LoVo (cell line): ENCODE measurements at regions not wholly inside any gene's neighbourhood (a gene's known extent, or its start where the extent isn't known, plus 50 kb on each side); places are given as distances from the start of the nearest gene placed in this dataset.
"Not testable (repeated sequence)": the region's sequence is repeated elsewhere in the genome, so short reads cannot be mapped to it uniquely, and the experiment has no call there.

Experiments
- DNase-seq: peaks from one replicate; pipeline ENCODE4 v3.0.0-alpha.2; 2016; ENCODE audit warnings: low spot score

DNA sequence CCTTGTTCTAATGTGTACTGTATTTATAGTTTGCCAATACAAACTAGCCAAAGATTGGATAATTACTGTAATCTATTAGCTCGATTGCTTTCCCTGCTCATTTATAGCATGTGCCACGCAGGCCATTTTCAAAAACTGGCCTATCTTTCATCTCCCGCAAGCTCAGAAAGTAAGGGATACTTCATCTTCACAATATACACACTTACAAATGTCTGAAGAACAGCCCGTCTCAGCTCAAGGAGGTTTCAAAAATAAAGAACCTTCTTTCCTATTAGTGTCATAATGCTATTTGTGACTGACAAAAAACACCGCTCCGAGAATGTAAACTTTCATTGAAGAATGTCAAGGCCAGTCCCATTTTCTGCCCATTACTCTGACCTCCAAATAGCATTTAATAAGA, 306.4 kb upstream of the ZNF507 start:
- no peak for DNase-seq

DNA sequence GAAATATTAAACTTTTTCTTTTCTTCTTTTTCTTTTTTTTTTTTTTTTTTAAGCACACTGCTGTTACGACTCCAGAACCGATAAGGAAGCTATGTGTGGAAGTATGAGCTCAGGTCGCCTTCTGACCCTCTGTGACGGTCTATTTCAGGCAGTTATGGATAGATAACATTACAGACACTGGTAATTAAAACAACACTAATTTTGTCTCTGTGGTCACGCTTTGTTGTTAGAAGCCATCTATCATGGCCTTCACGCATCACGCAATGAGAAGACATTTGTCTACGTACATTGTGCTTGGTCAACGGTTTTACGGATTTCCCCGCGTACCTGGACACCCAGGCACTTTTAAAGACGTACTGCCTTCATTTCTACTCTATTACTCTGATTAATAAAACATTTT, 306.0 kb upstream of the ZNF507 start:
- DNase-seq, result no peak

DNA sequence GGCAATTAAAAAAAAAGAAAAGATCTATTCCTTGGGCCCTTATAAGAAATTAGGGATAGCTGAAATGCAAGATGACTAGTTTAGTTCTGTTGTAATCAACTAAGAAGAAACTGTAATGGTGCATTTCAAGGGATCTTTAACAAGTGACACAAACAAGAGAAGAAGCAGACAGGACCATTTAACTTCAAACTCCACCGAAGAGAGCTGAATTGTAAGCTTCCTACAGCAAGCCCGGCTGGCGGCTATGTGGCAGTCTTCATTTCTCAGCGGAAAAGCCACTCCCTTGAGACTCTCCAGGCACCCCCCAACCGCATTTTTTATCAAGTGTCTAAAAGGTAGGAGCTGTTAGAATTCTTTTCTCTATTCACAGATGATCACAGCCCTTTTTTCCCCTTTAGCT, 305.2 kb upstream of the ZNF507 start:
- no peak for DNase-seq

DNA sequence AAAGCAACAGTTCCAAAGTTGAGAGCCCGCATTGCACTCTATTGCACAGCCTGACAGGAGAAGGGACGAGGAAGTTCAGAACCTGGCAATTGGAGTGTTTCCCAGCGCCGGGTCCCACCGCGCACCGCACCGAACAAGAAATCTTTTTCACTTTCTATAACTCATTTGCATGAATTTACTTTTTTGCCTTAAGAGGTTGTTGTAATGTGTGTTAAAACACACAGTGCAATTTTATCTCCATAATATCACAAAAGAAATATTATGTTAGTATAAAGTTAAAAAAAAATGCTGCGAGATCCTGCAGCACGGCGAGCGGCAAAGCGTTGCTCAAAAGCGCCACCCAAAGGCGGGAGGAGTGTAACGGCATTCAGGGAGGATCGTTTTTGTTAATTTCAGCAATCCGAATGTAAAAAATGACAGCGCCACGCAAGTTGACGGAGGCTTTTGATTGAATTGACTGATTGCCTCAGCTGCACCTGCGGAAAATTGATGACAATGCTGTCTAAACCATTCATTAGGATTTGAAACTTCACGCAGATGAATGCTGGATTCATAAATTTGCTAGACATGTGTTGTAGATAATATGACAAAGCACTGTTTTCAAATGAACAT, 303.6 kb upstream of the ZNF507 start:
- DNase-seq, result no peak

DNA sequence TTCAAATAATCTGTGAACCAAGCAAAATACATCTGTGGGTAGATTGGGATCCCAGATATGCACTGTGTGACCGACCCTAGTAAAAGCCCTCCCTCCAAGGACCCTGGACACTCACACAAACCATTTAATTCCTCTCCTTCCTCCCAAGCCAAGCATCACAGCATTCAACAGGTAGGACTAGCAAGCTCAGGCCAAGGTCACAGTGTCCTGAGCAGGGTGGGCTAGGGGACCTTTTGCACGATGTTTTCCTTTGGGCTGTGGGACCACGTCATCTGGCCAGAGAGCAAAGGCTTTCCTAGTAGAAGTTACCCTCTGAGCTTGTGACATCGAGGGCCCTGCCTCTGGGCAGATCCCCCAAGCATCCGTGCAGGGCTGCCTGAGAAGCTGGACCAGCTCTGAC, 297.6 kb upstream of the ZNF507 start:
- no peak for DNase-seq

DNA sequence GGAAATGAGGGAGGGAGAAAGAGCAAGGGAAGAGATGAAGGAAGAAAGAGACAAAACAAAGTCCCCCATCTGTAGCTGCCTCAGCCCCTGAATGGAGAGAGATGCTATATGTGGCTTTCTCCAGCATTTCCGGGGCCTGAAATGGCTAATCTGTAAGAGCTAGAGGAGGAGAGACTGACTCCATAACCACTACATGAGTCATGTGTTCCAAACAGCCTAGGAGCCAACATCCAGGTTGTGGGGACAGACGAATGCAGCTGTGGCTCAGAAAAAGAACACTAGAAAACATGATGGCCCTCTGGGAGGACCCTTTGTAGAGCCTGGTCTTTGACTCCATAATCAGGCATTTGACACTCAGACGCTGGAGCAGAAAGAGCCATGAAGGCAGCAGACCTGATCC, 292.0 kb upstream of the ZNF507 start:
- no peak for DNase-seq

DNA sequence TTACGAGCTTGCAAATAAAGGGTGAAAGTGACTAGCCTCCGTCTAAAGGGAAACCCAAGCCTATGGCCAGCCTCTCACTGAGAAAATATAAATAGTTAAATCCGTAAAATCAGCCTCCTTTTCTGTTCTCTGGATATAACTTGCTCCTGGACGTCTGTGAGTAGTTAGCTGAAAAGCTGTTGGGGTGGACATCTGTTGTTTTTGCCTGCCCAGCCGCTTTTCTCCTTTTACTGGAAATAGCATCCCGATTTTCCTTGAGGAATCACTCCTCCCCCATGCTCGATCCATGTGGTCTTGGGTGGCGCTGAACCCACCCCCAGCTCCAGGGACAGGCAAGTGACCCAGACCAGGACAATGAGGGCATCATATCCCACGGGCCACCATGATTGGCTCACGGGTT, 291.5 kb upstream of the ZNF507 start:
- no peak for DNase-seq

DNA sequence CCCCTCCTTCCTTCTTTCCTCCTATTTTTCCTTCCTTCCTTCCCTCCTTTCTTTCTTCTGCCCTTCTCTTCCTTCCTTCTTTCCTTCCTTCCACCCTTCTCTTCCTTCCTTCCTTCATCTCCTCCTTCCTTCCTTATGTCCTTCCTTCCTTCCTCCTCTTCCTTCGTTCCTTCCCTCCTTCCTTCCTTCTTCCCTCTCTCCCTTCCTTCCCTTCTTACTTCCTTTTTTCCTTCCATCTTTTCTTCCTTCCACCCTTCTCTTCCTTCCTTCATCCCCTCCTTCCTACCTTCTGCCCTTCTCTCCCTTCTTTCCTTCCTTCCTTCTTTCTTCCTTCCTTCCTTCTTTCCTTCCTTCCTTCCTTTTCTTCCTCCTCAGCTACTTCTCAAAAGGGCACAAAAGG, 287.3 kb upstream of the ZNF507 start:
- DNase-seq, result no peak

DNA sequence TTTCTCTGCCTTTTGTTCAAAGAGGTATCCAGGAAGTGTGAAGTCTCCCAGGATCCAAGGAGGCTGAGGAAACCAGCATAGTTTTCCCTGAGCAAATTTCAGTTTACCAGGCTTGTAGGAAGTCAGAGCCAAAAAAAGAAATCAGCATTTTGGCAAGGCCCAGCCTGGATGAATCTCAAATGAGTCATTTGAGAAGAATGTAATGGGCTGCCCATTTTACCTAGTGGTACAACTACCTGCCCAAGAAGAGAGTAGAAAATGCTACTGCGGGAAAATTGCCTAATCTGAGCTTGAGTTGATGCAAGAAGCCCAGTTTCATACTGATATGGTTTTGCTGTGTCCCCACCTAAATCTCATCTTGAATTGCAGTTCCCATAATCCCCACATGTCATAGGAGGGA, 284.1 kb upstream of the ZNF507 start:
- no peak for DNase-seq

DNA sequence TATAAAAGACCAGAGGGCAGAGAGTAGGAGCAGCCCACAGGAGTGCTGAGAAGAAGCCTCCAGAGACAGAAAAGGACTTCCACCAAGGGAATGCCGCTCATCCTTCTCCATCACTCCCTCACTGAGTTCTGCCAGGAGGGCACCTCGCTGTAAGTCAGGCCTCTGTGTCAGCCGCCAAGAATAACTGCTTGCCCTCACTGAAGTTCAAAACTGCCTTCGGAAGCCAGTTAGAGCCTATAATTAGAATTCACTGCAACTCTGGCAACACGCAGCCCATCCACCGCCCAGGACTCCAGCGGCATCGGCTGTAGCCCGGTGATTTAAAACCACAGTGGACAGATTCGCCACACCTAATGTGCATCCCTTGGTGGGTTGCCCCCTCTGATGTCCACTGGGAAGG, 281.8 kb upstream of the ZNF507 start:
- no peak for DNase-seq

DNA sequence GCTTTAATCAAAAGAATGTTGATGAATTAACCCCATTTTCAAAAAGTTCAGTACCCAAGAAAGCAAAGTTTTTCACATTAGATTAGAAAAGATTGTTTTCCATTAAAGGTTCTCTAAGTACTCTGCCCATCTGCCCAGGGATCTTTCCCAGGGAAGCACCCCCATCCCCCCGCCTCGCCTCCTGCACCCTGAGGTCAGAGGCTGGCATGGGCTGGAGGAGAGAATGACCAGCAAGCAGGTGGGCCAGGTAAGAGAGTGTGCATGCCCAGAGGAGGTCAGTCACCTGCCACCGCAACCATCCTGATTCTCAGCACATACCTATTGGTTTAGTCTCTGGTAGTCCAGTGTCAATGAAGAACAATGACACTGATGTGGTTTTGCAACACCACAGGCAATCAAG, 279.4 kb upstream of the ZNF507 start:
- DNase-seq, result no peak

DNA sequence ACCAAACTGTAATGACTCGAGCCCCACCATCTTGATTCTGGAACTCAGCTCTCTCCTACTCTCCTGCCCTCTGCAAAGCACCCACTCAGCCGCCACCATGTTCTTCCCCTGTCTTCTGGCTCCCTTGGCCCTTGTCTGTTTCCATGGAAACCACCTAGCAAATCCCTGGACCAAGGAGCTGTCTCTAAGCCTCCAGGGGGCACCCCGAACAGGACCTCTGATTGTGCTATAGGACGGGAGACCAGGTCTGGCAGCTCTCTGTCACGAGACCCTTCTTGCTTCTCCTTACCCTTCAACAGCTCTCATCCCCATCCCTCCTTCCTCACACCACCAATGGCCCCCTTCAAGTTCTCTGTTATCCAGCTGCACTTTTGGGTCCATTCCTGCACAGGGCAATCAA, 277.7 kb upstream of the ZNF507 start:
- DNase-seq, result no peak

DNA sequence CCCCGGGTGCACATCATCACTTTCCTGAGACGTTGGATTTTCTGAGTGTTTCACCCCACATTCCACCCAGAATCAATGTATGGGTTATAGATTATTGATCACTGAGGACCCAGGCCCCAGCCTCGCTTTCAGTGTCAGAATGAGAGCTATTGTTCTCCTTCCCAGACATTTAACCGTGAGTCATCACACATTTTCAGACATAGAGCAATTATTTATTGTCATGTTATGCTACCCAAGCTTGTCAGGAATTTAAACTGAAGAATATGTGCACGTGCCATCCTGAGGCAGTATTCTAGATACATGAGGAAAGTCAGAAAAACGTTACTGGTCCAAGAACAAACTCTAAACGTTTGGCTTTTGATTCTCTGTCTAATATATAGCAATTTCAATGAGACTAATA, 276.6 kb upstream of the ZNF507 start:
- no peak for DNase-seq

DNA sequence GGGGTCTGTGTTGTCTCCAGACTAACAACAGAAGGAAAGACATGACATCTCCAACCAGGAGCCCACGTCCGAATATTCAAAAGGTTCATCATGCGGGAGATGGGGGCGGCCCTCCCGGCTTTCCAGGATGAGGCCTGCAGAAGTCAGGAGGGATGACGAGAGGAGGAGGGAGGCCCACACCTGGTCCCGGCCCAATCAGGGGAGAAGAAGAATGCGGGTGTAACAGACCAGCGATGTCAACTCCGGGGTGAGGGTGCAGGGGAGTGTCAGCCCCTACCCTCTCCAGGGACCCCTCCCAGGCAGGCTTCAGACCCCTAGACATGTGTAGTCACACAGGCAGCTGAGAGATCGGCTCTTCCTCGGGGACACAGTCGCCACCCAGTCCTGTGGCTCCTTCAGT, 275.3 kb upstream of the ZNF507 start:
- DNase-seq, result no peak

DNA sequence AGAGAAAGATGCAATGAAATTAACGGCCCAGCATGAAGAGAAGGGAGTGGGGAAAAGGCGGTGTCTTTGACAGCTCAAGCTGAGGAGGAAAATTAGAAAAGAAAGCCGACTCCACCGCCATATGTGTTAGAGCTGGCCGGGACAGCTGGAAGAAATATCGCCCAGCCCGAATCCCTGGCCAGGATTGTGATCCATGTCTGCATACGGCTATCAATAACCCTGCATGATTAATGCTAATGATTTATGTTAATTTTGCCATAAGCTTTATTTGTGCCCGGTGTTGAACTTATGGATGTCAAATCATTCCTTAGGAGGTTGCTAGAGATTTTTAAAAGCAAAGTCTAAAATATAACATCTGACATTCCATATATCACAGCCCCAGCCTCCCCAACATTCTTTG, 263.4 kb upstream of the ZNF507 start:
- DNase-seq, result no peak

DNA sequence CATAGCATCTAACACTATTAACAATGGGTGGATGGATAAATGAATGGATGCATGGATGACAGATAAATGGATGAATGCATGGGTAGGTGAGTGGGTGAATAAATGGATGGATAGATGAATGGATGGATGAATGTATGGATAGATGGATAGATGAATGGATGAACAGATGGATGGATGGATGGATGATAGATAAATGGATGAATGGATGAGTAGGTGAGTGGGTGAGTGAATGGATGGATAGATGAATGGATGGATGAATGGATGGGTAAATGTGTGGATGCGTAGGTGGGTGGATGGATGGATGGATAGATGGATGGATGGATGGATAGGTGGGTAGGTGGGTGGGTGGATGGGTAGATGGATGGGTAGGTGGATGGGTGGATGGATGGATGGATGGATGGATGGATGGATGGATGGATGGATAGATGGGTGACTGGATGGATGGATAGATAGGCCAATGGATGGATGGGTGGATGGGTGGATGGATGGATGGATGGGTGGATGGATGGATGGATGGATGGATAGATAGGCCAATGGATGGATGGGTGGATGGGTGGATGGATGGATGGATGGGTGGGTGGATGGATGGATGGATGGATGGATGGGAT, 260.6 kb upstream of the ZNF507 start:
- DNase-seq, result not testable (repeated sequence)

DNA sequence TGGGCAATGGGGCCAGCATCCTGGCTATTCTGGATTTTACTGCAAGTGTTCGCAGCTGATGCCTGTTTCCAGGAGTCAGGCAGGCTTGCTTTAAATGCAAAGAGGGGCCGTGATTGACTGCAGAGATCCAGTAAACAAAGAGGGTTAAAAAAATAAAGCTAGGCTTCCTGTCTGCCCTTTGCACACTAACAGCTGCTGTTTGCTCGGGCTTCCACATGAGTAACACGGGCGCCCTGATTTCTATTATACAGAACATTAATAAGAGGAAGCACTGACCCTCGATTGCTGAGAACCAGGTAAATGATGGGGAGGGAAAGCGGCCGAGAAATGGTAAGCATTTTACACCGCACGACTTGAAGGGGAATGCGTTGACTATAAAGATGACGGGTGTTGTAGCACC, 254.2 kb upstream of the ZNF507 start:
- no peak for DNase-seq

DNA sequence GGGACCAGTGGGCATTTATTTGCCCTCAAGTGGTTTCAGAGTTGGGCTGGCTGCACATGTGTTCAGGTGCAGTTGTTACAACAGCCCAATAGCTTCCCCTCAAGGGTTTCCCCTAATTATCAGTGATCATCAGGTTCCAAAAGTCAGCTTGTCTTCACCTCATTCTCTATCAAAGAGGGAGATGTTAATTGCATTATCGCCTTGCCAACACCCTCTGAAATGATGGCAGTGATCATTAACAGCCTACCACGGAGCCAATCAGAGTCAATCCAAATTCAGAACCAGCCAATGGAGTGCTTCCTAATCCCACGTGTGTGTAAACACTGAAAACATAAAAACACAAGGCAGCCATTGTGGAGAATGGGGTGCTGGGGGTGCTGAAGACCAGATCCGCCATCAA, 248.4 kb upstream of the ZNF507 start:
- DNase-seq, result no peak

DNA sequence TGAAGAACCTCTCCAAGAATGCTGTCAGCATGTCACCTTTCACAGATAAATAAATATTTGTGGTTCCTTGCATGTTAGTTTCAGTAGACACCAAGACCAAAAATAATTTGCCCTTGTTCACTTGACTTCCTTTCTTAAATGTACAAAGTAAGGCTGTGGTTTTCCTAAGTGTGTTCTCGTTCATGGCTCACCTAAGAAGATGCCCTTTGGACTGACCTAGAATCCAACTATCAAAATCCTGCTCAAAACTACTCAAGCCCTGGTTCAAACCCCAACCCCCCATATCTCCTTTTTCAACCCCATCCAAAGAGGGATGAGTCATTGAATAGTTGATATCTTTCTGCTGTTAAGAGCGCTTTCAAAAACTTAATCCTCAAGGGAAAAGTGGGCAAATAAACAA, 247.8 kb upstream of the ZNF507 start:
- DNase-seq, result no peak

DNA sequence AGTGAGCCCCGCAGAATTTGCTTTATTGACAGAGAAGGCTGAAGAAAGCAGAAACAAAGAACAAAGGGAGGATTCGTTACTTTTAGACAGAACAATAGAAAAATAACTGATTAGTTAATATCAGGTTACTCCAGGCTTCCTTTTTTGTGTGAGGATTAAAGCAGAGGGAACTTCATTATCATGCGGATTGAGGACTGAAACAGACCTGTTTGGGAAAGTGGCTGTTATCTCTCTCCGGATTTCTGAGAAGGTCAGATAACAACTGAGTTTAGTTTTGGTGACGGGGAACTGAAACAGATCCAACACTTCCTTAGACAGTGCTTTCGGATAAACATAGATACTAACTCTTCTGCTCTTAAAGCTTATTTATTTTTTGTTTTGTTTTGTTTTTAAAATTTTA, 246.4 kb upstream of the ZNF507 start:
- no peak for DNase-seq

DNA sequence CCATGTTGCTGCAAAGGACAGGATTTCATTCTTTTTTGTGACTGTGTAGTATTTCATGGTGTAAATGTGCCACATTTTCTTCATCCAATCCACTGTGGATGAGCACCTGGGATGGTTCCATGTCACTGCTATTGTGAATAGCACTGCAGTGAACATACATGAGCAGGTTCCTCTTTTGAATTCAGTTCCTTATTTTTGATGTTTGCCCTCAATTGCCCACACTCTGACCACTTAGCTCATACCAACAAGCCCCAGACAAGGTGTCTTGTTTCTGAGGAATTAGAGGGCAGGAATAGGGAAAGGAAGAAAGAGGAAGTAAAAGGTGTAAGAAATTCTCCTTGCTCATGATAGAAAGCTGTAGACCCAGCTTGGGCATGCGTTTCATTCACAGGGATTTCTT, 244.2 kb upstream of the ZNF507 start:
- no peak for DNase-seq

DNA sequence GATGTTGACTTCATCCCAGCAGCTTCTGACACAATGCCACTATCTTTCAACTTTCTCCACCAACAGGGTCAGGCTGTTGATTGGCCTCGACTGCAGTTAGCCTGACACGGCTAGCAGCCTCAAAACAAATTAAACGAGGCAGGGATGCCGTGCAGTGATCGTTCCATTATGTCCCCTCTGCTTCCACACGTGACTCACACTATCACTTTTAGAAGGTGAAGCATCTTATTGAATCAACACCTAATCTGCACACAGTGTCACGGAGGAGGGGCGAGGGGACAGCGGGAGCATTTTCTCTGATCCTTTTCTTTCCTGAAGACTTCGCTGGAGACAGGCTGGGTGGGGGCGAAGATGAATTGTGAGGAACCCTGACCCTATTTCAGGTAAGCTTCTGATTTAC, 241.9 kb upstream of the ZNF507 start:
- no peak for DNase-seq

DNA sequence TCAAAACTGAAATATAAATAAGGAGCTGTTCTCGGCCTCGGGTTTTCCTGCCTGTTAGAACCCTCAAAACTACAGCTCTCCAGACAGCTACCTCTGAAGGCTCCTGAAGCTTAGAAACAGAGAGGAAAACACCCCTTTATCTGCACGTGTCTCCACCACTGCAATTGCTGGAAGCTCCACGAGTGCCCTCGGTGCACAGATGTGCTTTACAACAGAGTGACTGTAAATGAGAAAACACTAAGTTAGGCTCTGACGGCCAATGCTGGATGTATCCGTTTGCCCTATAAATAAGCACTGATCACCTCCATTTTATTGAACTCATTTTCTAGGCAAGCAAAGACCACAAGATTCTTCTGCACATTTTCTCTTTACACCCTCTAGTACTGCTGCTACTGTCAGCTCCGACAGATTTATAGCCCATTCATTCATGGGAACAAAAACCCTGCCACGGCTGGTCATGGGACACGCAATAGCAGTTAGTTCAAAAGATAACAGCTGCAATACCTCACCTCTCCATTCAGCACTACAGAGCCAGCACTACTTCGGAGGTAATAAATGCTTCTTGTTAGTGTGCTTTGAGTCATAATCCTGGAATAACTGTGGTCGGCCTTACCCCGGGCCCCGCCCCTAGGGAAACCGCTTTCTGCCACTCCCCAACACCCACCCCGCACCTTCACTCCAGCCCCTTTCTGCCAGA, 241.1 kb upstream of the ZNF507 start:
- peak; percentile 66 for DNase-seq

DNA sequence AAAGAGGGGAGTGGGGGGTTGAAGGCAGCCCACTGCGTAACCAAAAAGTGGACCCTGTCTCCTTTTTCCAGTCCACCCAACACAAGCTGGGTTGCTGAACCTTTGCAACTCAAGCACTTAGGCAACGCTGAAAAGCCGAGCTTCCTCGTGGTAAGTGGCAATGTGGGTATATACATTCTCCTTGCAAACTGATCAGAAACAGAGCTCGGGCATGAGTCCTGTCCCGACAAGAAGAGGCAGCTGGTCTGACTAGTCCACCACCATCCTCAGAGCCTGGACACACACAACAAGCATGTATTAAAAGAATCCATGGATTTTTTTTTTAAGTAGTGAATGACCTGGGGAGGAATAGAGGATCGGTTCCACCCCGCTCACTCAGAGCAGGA, 240.6 kb upstream of the ZNF507 start:
- DNase-seq, result no peak
